SK-N-SH (cell line): ENCODE measurements at regions not wholly inside any gene's neighbourhood (a gene's known extent, or its start where the extent isn't known, plus 50 kb on each side); places are given as distances from the start of the nearest gene placed in this dataset.
"Not testable (repeated sequence)": the region's sequence is repeated elsewhere in the genome, so short reads cannot be mapped to it uniquely, and the experiment has no call there.

Source experiments
- CTCF ChIA-PET: fragments of 300-600, 350-600 bp; formaldehyde crosslinking; extraction: SDS; loops from one replicate; lab custom pipeline; 2021; lab: Yijun Ruan, JAX
- POLR2A ChIA-PET: fragments of 350-600 bp; sonication (Branson Sonifier 250); formaldehyde crosslinking; extraction: SDS; loops from one replicate; lab custom pipeline; 2020; ENCODE audit warnings: antibody characterized with exemption, inconsistent platforms; lab: Yijun Ruan, JAX
- DNase-seq: peaks from one replicate; pipeline ENCODE4 v3.0.0; 2012
- H2AFZ ChIP-seq: fragments of 200-600 bp; sonication (generic); 2 replicates; pipeline ENCODE4 v1.8.1; 2016; ENCODE audit warnings: antibody characterized with exemption, mild to moderate bottlenecking, low read depth
- H3F3A ChIP-seq: fragments of 200-600 bp; sonication (generic); replicated peaks from 2 replicates; pipeline ENCODE3; 2016; ENCODE audit warnings: antibody characterized with exemption, mild to moderate bottlenecking; ENCODE audit not compliant: insufficient read depth
- H3K27ac ChIP-seq, 2 experiments: fragments of 200-500 bp in 1 of 2; fragments of 200-600 bp in 1 of 2; sonication (Bioruptor generic) in 1 of 2; sonication (generic), shearing (Covaris generic) in 1 of 2; 2 replicates each; pipeline versions ENCODE4 v1.5.1 to v1.6.1; 2014 to 2016; ENCODE audit warnings: low read depth in 2 of 2, inconsistent platforms in 1 of 2, low read length in 1 of 2, mild to moderate bottlenecking in 1 of 2, mixed read lengths in 1 of 2
- H3K27me3 ChIP-seq: fragments of 200-600 bp; sonication (generic), shearing (Covaris generic); 2 replicates; pipeline ENCODE4 v1.6.1; 2016; ENCODE audit warnings: mixed run types; ENCODE audit not compliant: insufficient read depth
- H3K36me3 ChIP-seq, 2 experiments: fragments of 200-500 bp in 1 of 2; fragments of 200-600 bp in 1 of 2; sonication (Bioruptor generic) in 1 of 2; sonication (generic) in 1 of 2; replicated peaks in 1 of 2; 2 replicates each; pipeline versions ENCODE3 to v1.5.1; 2014 to 2016; ENCODE audit warnings: low read length in 1 of 2, mild to moderate bottlenecking in 1 of 2; ENCODE audit not compliant: insufficient read depth in 2 of 2, control insufficient read depth in 1 of 2
- H3K4me1 ChIP-seq, 2 experiments: fragments of 200-500 bp in 1 of 2; fragments of 200-600 bp in 1 of 2; sonication (Bioruptor generic) in 1 of 2; sonication (generic), shearing (Covaris generic) in 1 of 2; 2 replicates each; pipeline versions ENCODE4 v1.5.1 to v1.6.1; 2014 to 2016; ENCODE audit warnings: low read depth in 1 of 2, low read length in 1 of 2, mixed run types in 1 of 2; ENCODE audit not compliant: insufficient read depth in 2 of 2, control insufficient read depth in 1 of 2
- H3K4me2 ChIP-seq: fragments of 200-600 bp; sonication (generic), shearing (Covaris generic); 2 replicates; pipeline ENCODE4 v1.6.1; 2017; ENCODE audit warnings: mixed run types
- H3K4me3 ChIP-seq, 2 experiments: fragments of 200-500 bp in 1 of 2; fragments of 200-600 bp in 1 of 2; sonication (Bioruptor generic) in 1 of 2; sonication (generic), shearing (Covaris generic) in 1 of 2; 2 replicates each; pipeline versions ENCODE4 v1.5.1 to v1.8.1; 2014 to 2016; ENCODE audit warnings: low read depth in 2 of 2, inconsistent platforms in 1 of 2, low read length in 1 of 2, mild to moderate bottlenecking in 1 of 2, mixed read lengths in 1 of 2, moderate library complexity in 1 of 2
- H3K79me2 ChIP-seq: fragments of 200-600 bp; sonication (generic); 2 replicates; pipeline ENCODE4 v1.8.1; 2017; ENCODE audit warnings: mild to moderate bottlenecking; ENCODE audit not compliant: insufficient read depth
- H3K9ac ChIP-seq: fragments of 200-600 bp; sonication (generic); 2 replicates; pipeline ENCODE4 v1.6.1; 2017; ENCODE audit warnings: mixed run types
- H3K9me2 ChIP-seq: fragments of 200-600 bp; sonication (generic); 2 replicates; pipeline ENCODE4 v1.6.1; 2017; ENCODE audit warnings: mixed run types
- H3K9me3 ChIP-seq: fragments of 200-600 bp; sonication (generic); 2 replicates; pipeline ENCODE4 v1.6.1; 2017; ENCODE audit warnings: mixed run types, mild to moderate bottlenecking, moderate library complexity
- H4K20me1 ChIP-seq: fragments of 200-600 bp; sonication (generic); 2 replicates; pipeline ENCODE4 v1.6.1; 2017; ENCODE audit warnings: mild to moderate bottlenecking, mixed run types; ENCODE audit not compliant: insufficient read depth
- EP300 ChIP-seq, 2 experiments: IDR thresholded peaks; 2 replicates each; pipeline versions ENCODE4 v1.4.0 to v1.6.1; 2012; ENCODE audit warnings: borderline replicate concordance in 1 of 2, low read depth in 1 of 2, low read length in 1 of 2
- FOXM1 ChIP-seq: IDR thresholded peaks from 2 replicates; pipeline ENCODE4 v1.4.0; 2012; ENCODE audit warnings: low read depth, mild to moderate bottlenecking
- JUND ChIP-seq: IDR thresholded peaks from 2 replicates; pipeline ENCODE4 v1.4.0; 2012
- NFIC ChIP-seq: IDR thresholded peaks from 2 replicates; pipeline ENCODE4 v1.4.0; 2012; ENCODE audit warnings: borderline replicate concordance
- RAD21 ChIP-seq: IDR thresholded peaks from 2 replicates; pipeline ENCODE4 v1.6.1; 2012; ENCODE audit warnings: mild to moderate bottlenecking, low read length
- RCOR1 ChIP-seq: fragments of 150-350 bp; IDR thresholded peaks from 2 replicates; pipeline ENCODE4 v1.6.1; 2017; ENCODE audit warnings: antibody characterized with exemption, low read length
- WGBS: methylation state at CpG from one replicate; pipeline ENCODE4 v1.1.6; 2017; ENCODE audit warnings: low lambda C conversion rate; 5-methylcytosine and 5-hydroxymethylcytosine counted together

- H3K36me3 ChIP-seq: no peaks in the 10 kb centered on the region
- TF ChIP-seq NFIC (0 out of 2 replicates have a peak, but pooled peaks have one; percentile 9), FOXM1 (no peak)
- no peak overlapping the region for H3K4me3 ChIP-seq
- peaks cover 0 to 3% of the 10 kb centered on the region in 2 experiments; a peak in 1 of 4 replicates for H3K4me1 ChIP-seq
- H2AFZ ChIP-seq: no peak overlapping the region
- H3K9me3 ChIP-seq: no peaks in the 10 kb centered on the region
- ChIA-PET CTCF (interaction anchor here (1.4 kb wide), 2 partner anchors 187 to 462 kb away, joined by 5 read pairs; no protein-coding TSS in a partner anchor), POLR2A (no interaction called here)
- 88% methylated on average over 7 of the region's 7 CpGs for WGBS
- H3K27me3 ChIP-seq: no peaks in the 10 kb centered on the region
- H3K9me2 ChIP-seq: no peaks in the 10 kb centered on the region
- no peak overlapping the region for H3K4me2 ChIP-seq
- H3K79me2 ChIP-seq: no peaks in the 10 kb centered on the region
- no peak overlapping the region for H3K9ac ChIP-seq
- no peaks in the 10 kb centered on the region for H4K20me1 ChIP-seq
- H3F3A ChIP-seq: no peaks in the 10 kb centered on the region
- no peak overlapping the region for H3K27ac ChIP-seq
- no peak for DNase-seq
Measured at GRCh38 chr6:134636186-134636799, 313.6 kb downstream of the ALDH8A1 start.

GRCh38 chr6:134634966-134635365 lies 314.9 kb downstream of the ALDH8A1 start:
- H3F3A ChIP-seq: no peaks in the 10 kb centered on the region
- H3K27me3 ChIP-seq: no peaks in the 10 kb centered on the region
- H3K4me3 ChIP-seq: no peak overlapping the region
- H3K79me2 ChIP-seq: no peaks in the 10 kb centered on the region
- H3K9me2 ChIP-seq: no peaks in the 10 kb centered on the region
- H3K4me2 ChIP-seq: no peak overlapping the region
- no peak overlapping the region for H2AFZ ChIP-seq
- DNase-seq: no peak
- 95% methylated on average over 3 of the region's 3 CpGs for WGBS
- no peaks in the 10 kb centered on the region for H3K36me3 ChIP-seq
- no peaks in the 10 kb centered on the region for H4K20me1 ChIP-seq
- peaks cover 0 to 2% of the 10 kb centered on the region in 2 experiments; a peak in 1 of 4 replicates for H3K4me1 ChIP-seq
- no peak overlapping the region for H3K27ac ChIP-seq
- TF ChIP-seq EP300 (IDR thresholded peaks at IDR 0.05; ENCODE audit: borderline replicate concordance in 1 of 2, low read depth in 1 of 2, low read length in 1 of 2) (no peak), RAD21 (no peak)
- no peaks in the 10 kb centered on the region for H3K9me3 ChIP-seq
- H3K9ac ChIP-seq: no peak overlapping the region
- CTCF ChIA-PET: interaction anchor here (1.7 kb wide), 1 partner anchor 188 kb away, joined by 5 read pairs; no protein-coding TSS in a partner anchor
- POLR2A ChIA-PET: no interaction called here

DNA sequence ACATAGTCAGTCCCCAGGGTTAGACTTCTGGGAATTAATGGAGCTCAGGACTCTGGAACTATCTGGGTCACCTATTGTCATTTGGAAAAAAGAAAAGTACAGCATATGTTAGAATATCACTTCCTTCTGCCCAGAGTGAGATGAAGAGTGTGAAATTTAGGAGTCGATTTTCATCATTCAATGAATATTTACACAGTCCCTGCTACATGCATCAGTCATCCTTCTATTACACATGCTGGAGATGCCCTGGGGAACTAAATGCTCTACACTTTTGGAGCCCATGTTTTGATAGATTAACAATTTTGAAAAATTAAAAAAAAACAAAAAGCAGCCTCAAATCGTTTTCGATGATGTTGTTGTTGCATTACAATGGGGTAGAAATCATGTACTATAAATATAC lies 315.4 kb downstream of the ALDH8A1 start:
- H3F3A ChIP-seq: no peaks in the 10 kb centered on the region
- TF ChIP-seq NFIC (no peak), RCOR1 (no peak), JUND (no peak)
- TF ChIP-seq, all 33 proteins: peak for 0
- Histone ChIP-seq H3K4me1 (peaks cover 0 to 2% of the 10 kb centered on the region in 2 experiments; a peak in 1 of 4 replicates), H3K27me3 (no peaks in the 10 kb centered on the region), H3K4me2 (no peak overlapping the region), H3K9ac (no peak overlapping the region), H3K27ac (no peak overlapping the region), H3K36me3 (no peaks in the 10 kb centered on the region), H4K20me1 (no peaks in the 10 kb centered on the region), H3K79me2 (no peaks in the 10 kb centered on the region), H3K9me2 (no peaks in the 10 kb centered on the region), H2AFZ (no peak overlapping the region), H3K9me3 (no peaks in the 10 kb centered on the region), H3K4me3 (no peak overlapping the region)
- DNase-seq: no peak
- ChIA-PET POLR2A (no interaction called here), CTCF (interaction anchor here (1.2 to 1.7 kb wide), 2 partner anchors 189 to 478 kb away, joined by 4 to 5 read pairs; no protein-coding TSS in a partner anchor)
- 74% methylated on average over 3 of the region's 3 CpGs for WGBS

- CTCF ChIA-PET: interaction anchor here (1.2 to 1.7 kb wide), 2 partner anchors 190 to 477 kb away, joined by 4 to 5 read pairs; no protein-coding TSS in a partner anchor
- POLR2A ChIA-PET, DNase-seq, H3K9ac ChIP-seq, H3K36me3 ChIP-seq, H3K4me2 ChIP-seq, H3K4me1 ChIP-seq, H3K9me2 ChIP-seq, H4K20me1 ChIP-seq, H3F3A ChIP-seq, H3K27me3 ChIP-seq, H3K9me3 ChIP-seq, H3K27ac ChIP-seq, H3K79me2 ChIP-seq, H3K4me3 ChIP-seq, H2AFZ ChIP-seq: not testable (repeated sequence)
- WGBS: 89% methylated on average over 15 of the region's 48 CpGs
Measured at GRCh38 chr6:134632982-134633940, 315.3 kb upstream of the SGK1 start.
